ENCODE measurements at regions not wholly inside any gene's neighbourhood (a gene's known extent, or its start where the extent isn't known, plus 50 kb on each side); places are given as distances from the start of the nearest gene placed in this dataset.

- Histone ChIP-seq H3K9me3 (no peaks in the 10 kb centered on the region), H3K4me3 (no peak overlapping the region), H3K27me3 (no peaks in the 10 kb centered on the region), H3K4me1 (ENCODE audit: insufficient read depth) (no peaks in the 10 kb centered on the region), H3K36me3 (no peaks in the 10 kb centered on the region), H3K27ac (no peak overlapping the region)
- intact Hi-C loops (cut with DNase I): no loop called here
- no peak for DNase-seq
- TF ChIP-seq POLR2A (IDR thresholded peaks at IDR 0.05) (no peak), CTCF (IDR thresholded peaks at IDR 0.05) (no peak), EP300 (IDR thresholded peaks at IDR 0.05) (no peak)
- 69 to 90% (median 81%) methylated on average over 1 of the region's 1 CpG for WGBS, 3 donors
Observed at GRCh38 chr2:190805126-190805525, 75.5 kb upstream of the GLS start.

DNA sequence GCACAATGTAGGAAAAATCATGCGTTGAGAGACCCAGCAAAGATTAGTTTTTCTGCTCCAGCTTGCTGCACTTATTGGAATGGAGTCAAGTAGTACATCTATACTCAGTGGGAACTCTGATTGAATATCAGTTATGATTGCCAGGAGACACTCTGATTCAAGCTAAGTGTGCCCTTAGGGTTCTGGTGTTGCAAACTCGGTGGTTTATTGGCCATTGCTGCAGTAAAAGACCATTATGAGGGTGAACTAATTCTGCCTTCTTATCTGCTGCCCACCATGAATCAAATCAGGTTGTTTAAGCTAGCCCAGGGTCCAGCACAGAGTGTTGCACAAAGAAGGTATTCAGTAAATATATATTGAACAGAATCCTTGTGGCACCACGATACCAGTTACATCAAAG, 74.8 kb upstream of the GLS start:
- TF ChIP-seq CTCF (IDR thresholded peaks at IDR 0.05): no peak
- TF ChIP-seq POLR2A (IDR thresholded peaks at IDR 0.05): no peak
- no peak for TF ChIP-seq EP300 (IDR thresholded peaks at IDR 0.05)
- intact Hi-C loops (cut with DNase I): no loop called here
- Histone ChIP-seq H3K9me3 (no peaks in the 10 kb centered on the region), H3K36me3 (no peaks in the 10 kb centered on the region), H3K27me3 (no peaks in the 10 kb centered on the region), H3K4me3 (no peak overlapping the region), H3K27ac (no peak overlapping the region), H3K4me1 (ENCODE audit: insufficient read depth) (no peaks in the 10 kb centered on the region)
- WGBS, 3 donors: 84 to 89% (median 85%) methylated on average over 3 of the region's 3 CpGs
- DNase-seq: no peak

DNA sequence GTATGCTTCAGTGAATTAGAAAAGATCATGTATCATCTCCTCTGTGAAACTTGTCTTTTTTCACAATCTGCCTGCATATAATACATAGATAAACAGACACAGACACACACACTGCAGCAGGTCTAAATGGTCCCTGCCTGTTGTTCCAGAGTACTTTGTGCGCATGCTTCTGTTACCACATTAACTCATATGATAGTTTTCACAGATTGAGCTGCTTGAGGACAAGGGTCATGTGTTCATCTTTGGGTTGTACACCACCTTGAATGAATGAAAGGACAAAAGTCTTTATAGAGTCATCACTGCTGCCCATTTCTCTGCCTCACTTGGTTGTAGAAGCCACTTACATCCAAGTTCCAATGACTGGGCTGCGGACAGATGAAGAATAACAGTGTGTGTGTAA, 72.7 kb upstream of the GLS start:
- 96 to 100% (median 98%) methylated on average over 2 of the region's 2 CpGs for WGBS, 3 donors
- Histone ChIP-seq H3K4me1 (ENCODE audit: insufficient read depth) (no peaks in the 10 kb centered on the region), H3K27ac (no peak overlapping the region), H3K9me3 (no peaks in the 10 kb centered on the region), H3K4me3 (no peak overlapping the region), H3K27me3 (no peaks in the 10 kb centered on the region), H3K36me3 (no peaks in the 10 kb centered on the region)
- no peak for DNase-seq
- TF ChIP-seq CTCF (IDR thresholded peaks at IDR 0.05) (no peak), POLR2A (IDR thresholded peaks at IDR 0.05) (no peak), EP300 (IDR thresholded peaks at IDR 0.05) (no peak)
- intact Hi-C loops (cut with DNase I): no loop called here

- peaks cover 2% of the 10 kb centered on the region for H3K4me1 ChIP-seq (ENCODE audit: insufficient read depth)
- intact Hi-C loops (cut with DNase I): no loop called here
- TF ChIP-seq CTCF (IDR thresholded peaks at IDR 0.05) (no peak), EP300 (IDR thresholded peaks at IDR 0.05) (no peak), POLR2A (IDR thresholded peaks at IDR 0.05) (no peak)
- DNase-seq: no peak
- no peak overlapping the region for H3K4me3 ChIP-seq
- no peaks in the 10 kb centered on the region for H3K36me3 ChIP-seq
- no peaks in the 10 kb centered on the region for H3K27me3 ChIP-seq
- no peak overlapping the region for H3K27ac ChIP-seq
- 81 to 88% (median 86%) methylated on average over 5 of the region's 5 CpGs for WGBS, 3 donors
- no peaks in the 10 kb centered on the region for H3K9me3 ChIP-seq
Observed at GRCh38 chr2:190809139-190809764, 71.4 kb upstream of the GLS start.
